Endothelial cell (in vitro differentiated cells): ENCODE measurements at regions not wholly inside any gene's neighbourhood (a gene's known extent, or its start where the extent isn't known, plus 50 kb on each side); places are given as distances from the start of the nearest gene placed in this dataset.

Experiments
- DNase-seq: peaks from one replicate; pipeline ENCODE4 v3.0.0; 2021; ENCODE audit warnings: low spot score
- H3K27ac Mint-ChIP-seq: one replicate; pipeline ENCODE4 v1.8.0; 2021; ENCODE audit warnings: mixed read lengths, inconsistent platforms; ENCODE audit not compliant: unreplicated experiment
- H3K27me3 Mint-ChIP-seq: one replicate; pipeline ENCODE4 v1.8.0; 2021; ENCODE audit warnings: mild to moderate bottlenecking, moderate library complexity, mixed read lengths, inconsistent platforms; ENCODE audit not compliant: unreplicated experiment
- H3K36me3 Mint-ChIP-seq: one replicate; pipeline ENCODE4 v1.8.0; 2021; ENCODE audit warnings: mild to moderate bottlenecking, low read depth, mixed read lengths, inconsistent platforms; ENCODE audit not compliant: unreplicated experiment
- H3K4me1 Mint-ChIP-seq: one replicate; pipeline ENCODE4 v1.8.0; 2021; ENCODE audit warnings: mild to moderate bottlenecking, mixed read lengths, inconsistent platforms; ENCODE audit not compliant: unreplicated experiment
- H3K4me3 Mint-ChIP-seq: one replicate; pipeline ENCODE4 v1.8.0; 2021; ENCODE audit warnings: mild to moderate bottlenecking, mixed read lengths, inconsistent platforms; ENCODE audit not compliant: unreplicated experiment
- H3K9me3 Mint-ChIP-seq: one replicate; pipeline ENCODE4 v1.8.0; 2021; ENCODE audit warnings: mixed read lengths, inconsistent platforms; ENCODE audit not compliant: unreplicated experiment
- CTCF ChIP-seq: fragments of 200-600 bp; sonication (generic); IDR thresholded peaks from one replicate; pipeline ENCODE4 v1.5.0; 2021; ENCODE audit warnings: antibody characterized with exemption; ENCODE audit not compliant: unreplicated experiment

- Mint-ChIP-seq H3K4me3 (no peak overlapping the region), H3K9me3 (no peaks in the 10 kb centered on the region), H3K27me3 (peaks cover 1% of the 10 kb centered on the region), H3K4me1 (peaks cover 3% of the 10 kb centered on the region), H3K27ac (no peak overlapping the region), H3K36me3 (no peaks in the 10 kb centered on the region)
- TF ChIP-seq CTCF = no peak
- no peak for DNase-seq
Measured at GRCh38 chr10:83983578-83984255, 155.6 kb upstream of the GHITM start.

- Mint-ChIP-seq H3K4me3 (no peak overlapping the region), H3K4me1 (peaks cover 3% of the 10 kb centered on the region), H3K36me3 (no peaks in the 10 kb centered on the region), H3K9me3 (no peaks in the 10 kb centered on the region), H3K27ac (no peak overlapping the region), H3K27me3 (peaks cover 1% of the 10 kb centered on the region)
- TF ChIP-seq CTCF = no peak
- no peak for DNase-seq
Measured at GRCh38 chr10:83984256-83984640, 155.1 kb upstream of the GHITM start.

GRCh38 chr10:83986800-83987199 lies 152.5 kb upstream of the GHITM start:
- no peak for TF ChIP-seq CTCF
- H3K4me3 Mint-ChIP-seq = no peak overlapping the region
- H3K27me3 Mint-ChIP-seq = peaks cover 1% of the 10 kb centered on the region
- no peak for DNase-seq
- no peak overlapping the region for H3K27ac Mint-ChIP-seq
- peaks cover 3% of the 10 kb centered on the region for H3K4me1 Mint-ChIP-seq
- H3K9me3 Mint-ChIP-seq = no peaks in the 10 kb centered on the region
- H3K36me3 Mint-ChIP-seq = no peaks in the 10 kb centered on the region

- H3K36me3 Mint-ChIP-seq = no peaks in the 10 kb centered on the region
- no peaks in the 10 kb centered on the region for H3K9me3 Mint-ChIP-seq
- no peak for TF ChIP-seq CTCF
- no peak for DNase-seq
- peaks cover 3% of the 10 kb centered on the region for H3K4me1 Mint-ChIP-seq
- peaks cover 1% of the 10 kb centered on the region for H3K27me3 Mint-ChIP-seq
- no peak overlapping the region for H3K27ac Mint-ChIP-seq
- H3K4me3 Mint-ChIP-seq = no peak overlapping the region
Measured at GRCh38 chr10:83987216-83987615, 152.1 kb upstream of the GHITM start.

GRCh38 chr10:83988435-83988834 lies 150.9 kb upstream of the GHITM start:
- Mint-ChIP-seq H3K4me1 (peaks cover under 1% of the 10 kb centered on the region), H3K9me3 (no peaks in the 10 kb centered on the region), H3K27ac (no peak overlapping the region), H3K36me3 (no peaks in the 10 kb centered on the region), H3K4me3 (no peak overlapping the region), H3K27me3 (peaks cover 1% of the 10 kb centered on the region)
- TF ChIP-seq CTCF = no peak
- no peak for DNase-seq
